GM12878 (cell line): ENCODE measurements at regions not wholly inside any gene's neighbourhood (a gene's known extent, or its start where the extent isn't known, plus 50 kb on each side); places are given as distances from the start of the nearest gene placed in this dataset.

Experiments
- ATAC-seq: fragments of 200-7000 bp; cut with Tn5 transposase; 3 replicates; pipeline ENCODE4 v1.9.1; 2020; ENCODE audit warnings: mild to moderate bottlenecking, moderate library complexity
- BruUV-seq: library from RNA; stranded (reverse); fragments of 400-500 nt; replicated peaks from 2 replicates; lab custom pipeline; 2021; lab: Mats Ljungman, UMichigan
- CTCF ChIA-PET: fragments of 300-600 bp; sonication (Branson Sonifier 250); formaldehyde crosslinking; extraction: SDS; loops from one replicate; lab custom pipeline; 2021; ENCODE audit warnings: inconsistent platforms; lab: Yijun Ruan, JAX
- POLR2A ChIA-PET: fragments of 350-600 bp; formaldehyde crosslinking; extraction: SDS; loops from one replicate; lab custom pipeline; 2021; ENCODE audit warnings: inconsistent platforms; lab: Charles Lee
- RAD21 ChIA-PET: fragments of 300-600 bp; sonication (Branson Sonifier 250); formaldehyde crosslinking; loops from one replicate; lab custom pipeline; 2023; ENCODE audit warnings: antibody characterized with exemption; ENCODE audit not compliant: unreplicated experiment; lab: Charles Lee
- SMC1A ChIA-PET: fragments of 300-600 bp; sonication (Branson Sonifier 250); formaldehyde crosslinking; loops from one replicate; lab custom pipeline; 2023; ENCODE audit not compliant: unreplicated experiment, uncharacterized antibody; lab: Charles Lee
- DNase-seq: peaks from one replicate; pipeline ENCODE4 v3.0.0-alpha.2; 2011; ENCODE audit warnings: low read depth, low spot score
- FAIRE-seq: peaks from 3 replicates; lab custom pipeline; 2011; peaks lifted over from hg19 to GRCh38; lab: Jason Lieb, UNC
- H2AFZ ChIP-seq: 2 replicates; pipeline ENCODE4 v1.6.0; 2011; ENCODE audit warnings: low read depth, low read length, control low read depth; ENCODE audit not compliant: control insufficient read depth
- H3K27ac ChIP-seq: 2 replicates; pipeline ENCODE4 v1.5.1; 2011; ENCODE audit warnings: control low read depth; ENCODE audit not compliant: control insufficient read depth, insufficient read depth
- H3K27me3 ChIP-seq, 2 experiments: replicated peaks in 1 of 2; 2 replicates each; pipeline versions ENCODE4 v1.6.0 to v1.6.1; 2011; ENCODE audit warnings: low read length in 1 of 2; ENCODE audit not compliant: control insufficient read depth in 2 of 2, insufficient read depth in 2 of 2
- H3K36me3 ChIP-seq, 2 experiments: 2 replicates each; pipeline ENCODE4 v1.5.1; 2011; ENCODE audit warnings: low read length in 1 of 2; ENCODE audit not compliant: control insufficient read depth in 2 of 2, insufficient read depth in 2 of 2
- H3K4me1 ChIP-seq: 2 replicates; pipeline ENCODE4 v1.6.1; 2011; ENCODE audit warnings: mild to moderate bottlenecking, low read length, moderate library complexity, mixed read lengths; ENCODE audit not compliant: control insufficient read depth, insufficient read depth
- H3K4me2 ChIP-seq: 2 replicates; pipeline ENCODE4 v1.6.0; 2011; ENCODE audit warnings: control low read depth; ENCODE audit not compliant: control insufficient read depth, insufficient read depth
- H3K4me3 ChIP-seq: fragments of 200-600 bp; sonication (generic); 2 replicates; pipeline ENCODE4 v1.5.1; 2016
- H3K79me2 ChIP-seq: 2 replicates; pipeline ENCODE4 v1.6.0; 2011; ENCODE audit warnings: low read length; ENCODE audit not compliant: control insufficient read depth, insufficient read depth
- H3K9ac ChIP-seq: 2 replicates; pipeline ENCODE4 v1.8.0; 2011; ENCODE audit warnings: low read length, control low read depth, mixed read lengths; ENCODE audit not compliant: control insufficient read depth, insufficient read depth
- H3K9me3 ChIP-seq: replicated peaks from 3 replicates; pipeline ENCODE4 v1.5.1; 2011; ENCODE audit warnings: mild to moderate bottlenecking, low read length; ENCODE audit not compliant: control insufficient read depth, insufficient read depth
- H4K20me1 ChIP-seq: 2 replicates; pipeline ENCODE4 v1.6.0; 2011; ENCODE audit not compliant: control insufficient read depth, insufficient read depth
- EGR1 ChIP-seq, 2 experiments: IDR thresholded peaks; 1 replicate in 1 of 2; 2 replicates in 1 of 2; pipeline ENCODE4 v1.6.1; 2011 to 2012; ENCODE audit warnings: low read depth in 2 of 2, low read length in 2 of 2, borderline replicate concordance in 1 of 2, mild to moderate bottlenecking in 1 of 2, moderate library complexity in 1 of 2
- HDGF ChIP-seq: fragments of 450-650 bp; IDR thresholded peaks from 2 replicates; pipeline ENCODE4 v1.6.1; 2016; ENCODE audit warnings: antibody characterized with exemption
- NFYA ChIP-seq: IDR thresholded peaks from 2 replicates; pipeline ENCODE4 v1.6.1; 2011; ENCODE audit warnings: low read depth, mild to moderate bottlenecking, low read length, improper control_type of control experiment, borderline replicate concordance
- RELA ChIP-seq: fragments of 450-650 bp; IDR thresholded peaks from 2 replicates; pipeline ENCODE4 v1.8.0; 2014; ENCODE audit warnings: borderline replicate concordance; ENCODE audit not compliant: partially characterized antibody
- SPI1 ChIP-seq: IDR thresholded peaks from 2 replicates; pipeline ENCODE4 v1.6.1; 2011; ENCODE audit warnings: low read depth, mild to moderate bottlenecking, low read length, moderate library complexity, borderline replicate concordance; ENCODE audit not compliant: insufficient read depth
- YBX1 ChIP-seq: fragments of 450-650 bp; IDR thresholded peaks from 2 replicates; pipeline ENCODE4 v1.6.1; 2016; ENCODE audit warnings: antibody characterized with exemption
- WGBS: methylation state at CpG from one replicate; pipeline ENCODE4 v1.1.6; 2016; ENCODE audit warnings: low lambda C conversion rate; ENCODE audit not compliant: insufficient replicate concordance, insufficient coverage; ENCODE audit errors: missing lambda C conversion rate; 5-methylcytosine and 5-hydroxymethylcytosine counted together
- in situ Hi-C: fragments of 300-500 bp; cut with MboI; formaldehyde crosslinking; loops from 9 replicates; pipeline ENCODE4 v1.14.3; 2018; ENCODE audit warnings: mixed read lengths
- intact Hi-C: fragments of 100-400 bp; cut with micrococcal nuclease; formaldehyde crosslinking; loops from one replicate; pipeline ENCODE4 v1.14.2; 2022; ENCODE audit not compliant: unreplicated experiment
- TF ChIP-seq, protein P1 (sequence below): IDR thresholded peaks from 2 replicates; pipeline ENCODE4 v1.6.1; 2012; ENCODE audit warnings: low read length, inconsistent platforms
- TF ChIP-seq, protein P2 (sequence below): fragments of 450-650 bp; IDR thresholded peaks from 2 replicates; pipeline ENCODE4 v1.6.1; 2017; ENCODE audit warnings: mild to moderate bottlenecking, moderate library complexity
- TF ChIP-seq, protein P3 (sequence below): fragments of 450-650 bp; IDR thresholded peaks from 2 replicates; pipeline ENCODE4 v1.6.1; 2017; ENCODE audit warnings: low read depth, mild to moderate bottlenecking, moderate library complexity

DNA sequence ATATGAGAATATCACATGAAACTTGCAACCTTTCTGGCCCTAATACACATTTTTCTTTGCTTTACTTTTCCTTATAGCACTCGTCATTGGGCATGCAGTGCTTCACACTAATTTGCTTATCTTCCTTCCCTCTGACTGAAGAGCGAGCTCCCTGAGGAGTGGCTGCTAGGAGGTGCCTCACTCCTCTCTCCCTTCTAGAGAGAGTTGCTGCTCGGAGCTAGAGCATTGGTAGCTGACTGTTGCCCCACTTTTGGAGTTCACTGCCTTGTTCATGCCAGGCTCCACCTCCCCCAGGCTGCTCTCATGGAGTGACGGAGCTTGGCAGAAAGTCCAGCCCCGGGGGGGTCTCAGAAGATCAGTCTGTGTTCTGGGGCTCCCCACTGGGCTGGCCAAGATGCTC, 413.2 kb downstream of the MED10 start:
- SMC1A ChIA-PET = no interaction called here
- in situ Hi-C loops (no loop called here), intact Hi-C loops (no loop called here)
- H3K4me2 ChIP-seq = no peak overlapping the region
- H3K79me2 ChIP-seq = no peaks in the 10 kb centered on the region
- no peak for FAIRE-seq
- BruUV-seq = no TSS peak
- no peak overlapping the region for H3K27ac ChIP-seq
- ATAC-seq = no peak
- DNase-seq = no peak
- H3K36me3 ChIP-seq = no peaks in the 10 kb centered on the region
- POLR2A ChIA-PET = no interaction called here
- H3K9ac ChIP-seq = no peak overlapping the region
- no peaks in the 10 kb centered on the region for H3K4me1 ChIP-seq
- H4K20me1 ChIP-seq = no peaks in the 10 kb centered on the region
- 0% methylated on average over 5 of the region's 5 CpGs for WGBS
- H3K4me3 ChIP-seq = no peak overlapping the region
- no peaks in the 10 kb centered on the region for H3K27me3 ChIP-seq
- no peak for TF ChIP-seq NFYA
- no peak for TF ChIP-seq YBX1
- TF ChIP-seq, protein P1, sequence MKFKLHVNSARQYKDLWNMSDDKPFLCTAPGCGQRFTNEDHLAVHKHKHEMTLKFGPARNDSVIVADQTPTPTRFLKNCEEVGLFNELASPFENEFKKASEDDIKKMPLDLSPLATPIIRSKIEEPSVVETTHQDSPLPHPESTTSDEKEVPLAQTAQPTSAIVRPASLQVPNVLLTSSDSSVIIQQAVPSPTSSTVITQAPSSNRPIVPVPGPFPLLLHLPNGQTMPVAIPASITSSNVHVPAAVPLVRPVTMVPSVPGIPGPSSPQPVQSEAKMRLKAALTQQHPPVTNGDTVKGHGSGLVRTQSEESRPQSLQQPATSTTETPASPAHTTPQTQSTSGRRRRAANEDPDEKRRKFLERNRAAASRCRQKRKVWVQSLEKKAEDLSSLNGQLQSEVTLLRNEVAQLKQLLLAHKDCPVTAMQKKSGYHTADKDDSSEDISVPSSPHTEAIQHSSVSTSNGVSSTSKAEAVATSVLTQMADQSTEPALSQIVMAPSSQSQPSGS = no peak
- no peak for TF ChIP-seq RELA
- TF ChIP-seq, protein P2, sequence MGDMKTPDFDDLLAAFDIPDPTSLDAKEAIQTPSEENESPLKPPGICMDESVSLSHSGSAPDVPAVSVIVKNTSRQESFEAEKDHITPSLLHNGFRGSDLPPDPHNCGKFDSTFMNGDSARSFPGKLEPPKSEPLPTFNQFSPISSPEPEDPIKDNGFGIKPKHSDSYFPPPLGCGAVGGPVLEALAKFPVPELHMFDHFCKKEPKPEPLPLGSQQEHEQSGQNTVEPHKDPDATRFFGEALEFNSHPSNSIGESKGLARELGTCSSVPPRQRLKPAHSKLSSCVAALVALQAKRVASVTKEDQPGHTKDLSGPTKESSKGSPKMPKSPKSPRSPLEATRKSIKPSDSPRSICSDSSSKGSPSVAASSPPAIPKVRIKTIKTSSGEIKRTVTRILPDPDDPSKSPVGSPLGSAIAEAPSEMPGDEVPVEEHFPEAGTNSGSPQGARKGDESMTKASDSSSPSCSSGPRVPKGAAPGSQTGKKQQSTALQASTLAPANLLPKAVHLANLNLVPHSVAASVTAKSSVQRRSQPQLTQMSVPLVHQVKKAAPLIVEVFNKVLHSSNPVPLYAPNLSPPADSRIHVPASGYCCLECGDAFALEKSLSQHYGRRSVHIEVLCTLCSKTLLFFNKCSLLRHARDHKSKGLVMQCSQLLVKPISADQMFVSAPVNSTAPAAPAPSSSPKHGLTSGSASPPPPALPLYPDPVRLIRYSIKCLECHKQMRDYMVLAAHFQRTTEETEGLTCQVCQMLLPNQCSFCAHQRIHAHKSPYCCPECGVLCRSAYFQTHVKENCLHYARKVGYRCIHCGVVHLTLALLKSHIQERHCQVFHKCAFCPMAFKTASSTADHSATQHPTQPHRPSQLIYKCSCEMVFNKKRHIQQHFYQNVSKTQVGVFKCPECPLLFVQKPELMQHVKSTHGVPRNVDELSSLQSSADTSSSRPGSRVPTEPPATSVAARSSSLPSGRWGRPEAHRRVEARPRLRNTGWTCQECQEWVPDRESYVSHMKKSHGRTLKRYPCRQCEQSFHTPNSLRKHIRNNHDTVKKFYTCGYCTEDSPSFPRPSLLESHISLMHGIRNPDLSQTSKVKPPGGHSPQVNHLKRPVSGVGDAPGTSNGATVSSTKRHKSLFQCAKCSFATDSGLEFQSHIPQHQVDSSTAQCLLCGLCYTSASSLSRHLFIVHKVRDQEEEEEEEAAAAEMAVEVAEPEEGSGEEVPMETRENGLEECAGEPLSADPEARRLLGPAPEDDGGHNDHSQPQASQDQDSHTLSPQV = no peak
- no peak for TF ChIP-seq SPI1
- TF ChIP-seq EGR1 (IDR thresholded peaks at IDR 0.05; ENCODE audit: borderline replicate concordance in 1 of 2, low read depth in 2 of 2, low read length in 2 of 2) = no peak
- TF ChIP-seq HDGF = no peak
- TF ChIP-seq, protein P3, sequence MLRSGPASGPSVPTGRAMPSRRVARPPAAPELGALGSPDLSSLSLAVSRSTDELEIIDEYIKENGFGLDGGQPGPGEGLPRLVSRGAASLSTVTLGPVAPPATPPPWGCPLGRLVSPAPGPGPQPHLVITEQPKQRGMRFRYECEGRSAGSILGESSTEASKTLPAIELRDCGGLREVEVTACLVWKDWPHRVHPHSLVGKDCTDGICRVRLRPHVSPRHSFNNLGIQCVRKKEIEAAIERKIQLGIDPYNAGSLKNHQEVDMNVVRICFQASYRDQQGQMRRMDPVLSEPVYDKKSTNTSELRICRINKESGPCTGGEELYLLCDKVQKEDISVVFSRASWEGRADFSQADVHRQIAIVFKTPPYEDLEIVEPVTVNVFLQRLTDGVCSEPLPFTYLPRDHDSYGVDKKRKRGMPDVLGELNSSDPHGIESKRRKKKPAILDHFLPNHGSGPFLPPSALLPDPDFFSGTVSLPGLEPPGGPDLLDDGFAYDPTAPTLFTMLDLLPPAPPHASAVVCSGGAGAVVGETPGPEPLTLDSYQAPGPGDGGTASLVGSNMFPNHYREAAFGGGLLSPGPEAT = no peak
- TF ChIP-seq, all 136 proteins: peak for 0
- ChIA-PET RAD21 (no interaction called here), CTCF (interaction anchor here (0.5 kb wide), 1 partner anchor 1005 kb away, joined by 3 read pairs; no protein-coding TSS in a partner anchor)
- Histone ChIP-seq H3K9me3 (no peaks in the 10 kb centered on the region; the same call in 2 of the 3 replicates), H2AFZ (no peak overlapping the region)
